NCI-H2196 treated with DMSO at 0.1 percent for 48 hours (cell line): ENCODE measurements at regions not wholly inside any gene's neighbourhood (a gene's known extent, or its start where the extent isn't known, plus 50 kb on each side); places are given as distances from the start of the nearest gene placed in this dataset.
"Not testable (repeated sequence)": the region's sequence is repeated elsewhere in the genome, so short reads cannot be mapped to it uniquely, and the experiment has no call there.

Source experiments
- DNase-seq: peaks from one replicate; lab custom pipeline; 2025; ENCODE audit not compliant: unreplicated experiment; lab: John Stamatoyannopoulos, UW

DNA sequence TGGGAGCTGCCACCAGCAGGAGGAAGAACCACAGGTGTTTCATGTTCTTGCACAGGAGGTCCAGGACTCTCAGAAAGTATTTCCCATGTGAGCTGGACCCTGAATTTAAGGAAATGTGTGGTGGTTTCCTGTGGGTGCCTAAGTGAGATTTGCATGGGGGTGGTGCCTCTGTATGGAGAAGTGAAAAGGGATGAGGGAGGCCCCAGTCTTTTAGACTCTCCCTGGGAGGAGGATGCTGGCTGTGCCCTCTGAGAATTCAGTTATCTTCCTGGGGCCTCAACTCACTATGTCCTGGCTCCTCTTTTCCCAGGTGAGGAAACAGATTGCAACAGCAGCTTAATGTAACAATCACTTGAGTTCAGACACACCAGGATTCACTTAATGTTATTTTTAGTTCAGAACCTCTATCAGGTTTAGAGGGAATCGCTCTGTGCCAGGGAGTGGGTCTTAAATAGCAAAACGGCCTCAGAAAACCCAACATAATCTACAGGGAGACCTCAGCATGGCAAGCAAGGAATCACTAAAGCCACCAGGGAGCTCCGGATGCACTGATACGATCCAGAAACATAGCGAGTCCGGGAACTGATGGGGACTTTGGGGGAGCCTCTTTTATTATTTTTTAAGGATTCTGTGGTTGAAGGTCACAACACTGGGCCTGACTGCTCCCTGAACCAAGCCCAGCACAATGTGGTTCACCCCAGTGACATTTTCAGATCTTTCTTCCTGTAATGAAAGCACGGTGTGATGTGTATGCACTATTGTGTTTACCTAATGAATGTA, 823.5 kb downstream of the TMEM121 start:
- not testable (repeated sequence) for DNase-seq

- not testable (repeated sequence) for DNase-seq
These were observed 828.8 kb downstream of the TMEM121 start for GRCh38 chr14:106355007-106355791.

DNA sequence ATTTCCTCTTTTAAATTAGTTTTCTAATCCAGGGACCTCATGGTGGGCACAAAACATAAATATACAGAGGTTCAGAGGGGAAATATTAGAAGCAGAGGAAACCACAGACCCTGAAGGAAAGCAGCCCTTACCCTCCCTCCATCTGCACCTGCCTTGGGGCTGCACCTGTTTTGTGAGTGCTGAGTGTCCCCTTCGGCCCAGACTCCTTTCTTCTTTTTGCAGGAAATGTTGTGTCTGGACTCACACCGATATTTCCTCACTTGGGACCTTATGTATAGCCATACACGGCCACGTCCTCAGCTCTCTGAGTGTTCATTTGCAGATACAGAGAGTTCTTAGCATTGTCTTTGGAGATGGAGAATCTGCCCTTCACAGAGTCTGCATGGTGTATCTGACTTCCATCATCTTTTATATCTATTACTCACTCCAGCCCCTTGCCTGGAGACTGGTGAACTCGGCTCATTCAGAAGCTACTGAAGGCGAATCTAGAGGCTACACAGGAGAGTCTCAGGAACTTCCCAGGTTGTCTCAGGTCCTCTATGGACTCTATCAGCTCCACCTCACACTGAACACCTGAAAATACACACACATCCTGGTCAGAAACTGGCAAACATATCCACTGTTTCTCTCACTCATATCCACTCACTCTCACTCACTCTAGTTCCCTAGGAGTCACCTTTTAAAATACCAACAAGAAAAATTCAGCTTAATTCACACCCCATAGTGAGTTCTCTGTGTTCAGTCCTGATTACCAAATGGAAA, 829.7 kb downstream of the TMEM121 start:
- DNase-seq: not testable (repeated sequence)

DNA sequence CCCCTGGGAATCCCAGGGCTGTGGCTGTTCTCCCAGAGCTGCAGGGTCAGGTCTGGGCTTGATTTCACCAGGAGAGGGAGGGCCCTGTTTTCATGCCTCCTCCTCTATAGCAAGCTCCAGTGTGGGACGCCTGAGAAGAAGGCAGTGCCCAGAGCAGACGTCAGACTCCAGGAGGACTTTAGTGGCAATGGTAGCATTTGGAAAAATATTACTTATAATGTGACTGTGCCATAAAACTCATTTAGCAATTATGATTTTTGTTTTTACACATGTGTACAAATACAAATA, 830.2 kb downstream of the TMEM121 start:
- DNase-seq: not testable (repeated sequence)

DNA sequence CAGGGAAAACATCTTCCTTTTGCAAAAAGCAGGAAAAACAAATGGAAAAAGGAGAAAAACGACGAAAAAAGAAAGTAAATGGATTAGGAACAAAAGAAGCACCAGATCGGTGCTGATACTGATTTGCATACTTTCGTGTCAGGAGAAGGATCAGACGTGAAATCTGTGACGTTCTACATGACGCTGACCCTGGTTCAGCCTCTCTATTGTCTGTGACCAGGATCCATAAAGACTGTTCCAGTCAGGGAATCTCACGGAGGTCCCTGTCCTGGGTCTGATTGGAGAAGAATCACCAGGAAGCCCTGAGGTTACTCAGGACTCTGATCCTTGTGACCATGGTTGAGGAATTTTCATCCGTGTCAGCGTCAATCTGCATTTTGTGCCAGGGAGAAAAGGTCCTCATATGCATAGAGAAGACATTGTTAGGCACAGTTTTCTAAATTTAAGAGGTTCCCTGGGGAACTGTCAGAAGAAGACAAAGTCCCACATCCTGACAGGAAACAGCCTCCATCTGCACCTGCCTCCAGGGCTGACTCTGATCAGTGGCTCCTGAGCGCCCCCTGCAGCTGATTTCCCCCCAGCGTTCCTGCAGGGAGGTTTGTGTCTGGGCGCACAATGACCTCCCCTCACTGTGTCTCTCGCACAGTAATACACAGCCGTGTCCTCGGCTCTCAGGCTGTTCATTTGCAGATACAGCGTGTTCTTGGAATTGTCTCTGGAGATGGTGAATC, 832.9 kb downstream of the TMEM121 start:
- not testable (repeated sequence) for DNase-seq

DNA sequence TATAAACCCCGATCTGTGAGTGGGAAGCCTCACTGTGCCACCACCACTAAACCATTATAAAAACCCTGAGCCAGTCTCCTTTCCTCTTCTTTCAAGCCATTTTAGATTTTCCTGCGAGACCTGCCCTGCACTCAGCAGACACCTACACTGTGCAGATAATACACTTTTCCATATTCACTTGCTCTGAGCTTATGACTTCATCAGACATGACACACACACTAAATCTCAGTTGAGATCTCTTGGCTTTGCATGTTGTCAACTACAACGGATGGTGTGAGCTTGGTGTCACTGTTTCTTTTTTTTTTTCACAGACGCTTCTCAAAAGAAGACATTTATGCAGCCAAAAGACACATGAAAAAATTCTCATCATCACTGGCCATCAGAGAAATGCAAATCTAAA, 839.0 kb downstream of the TMEM121 start:
- DNase-seq: not testable (repeated sequence)

GRCh38 chr14:106365894-106366293, 839.5 kb downstream of the TMEM121 start:
- not testable (repeated sequence) for DNase-seq

DNA sequence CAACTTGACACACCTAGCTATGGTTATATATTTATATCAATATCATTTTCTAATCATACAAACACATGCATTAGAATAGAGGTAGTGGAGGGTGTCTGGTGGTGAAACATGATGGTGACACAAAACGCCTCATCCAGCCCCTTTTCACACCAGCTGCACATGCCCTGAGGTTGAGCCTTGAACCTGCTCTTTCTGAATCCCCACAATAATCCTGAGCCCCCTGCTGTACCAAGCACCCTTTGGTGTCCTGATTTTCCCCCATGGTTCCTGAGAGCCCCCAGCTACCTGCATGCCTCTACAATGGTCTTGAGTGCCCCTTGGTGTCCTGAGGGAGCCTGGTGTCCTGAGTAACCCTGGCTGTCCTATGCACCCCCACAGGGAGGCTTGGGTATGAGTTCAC, 840.6 kb downstream of the TMEM121 start:
- not testable (repeated sequence) for DNase-seq

GRCh38 chr14:106369456-106369855, 843.1 kb downstream of the TMEM121 start:
- not testable (repeated sequence) for DNase-seq

GRCh38 chr14:106372870-106373652, 846.7 kb downstream of the TMEM121 start:
- peak; percentile 1 for DNase-seq

GRCh38 chr14:106373653-106374110, 847.3 kb downstream of the TMEM121 start:
- DNase-seq: not testable (repeated sequence)

DNA sequence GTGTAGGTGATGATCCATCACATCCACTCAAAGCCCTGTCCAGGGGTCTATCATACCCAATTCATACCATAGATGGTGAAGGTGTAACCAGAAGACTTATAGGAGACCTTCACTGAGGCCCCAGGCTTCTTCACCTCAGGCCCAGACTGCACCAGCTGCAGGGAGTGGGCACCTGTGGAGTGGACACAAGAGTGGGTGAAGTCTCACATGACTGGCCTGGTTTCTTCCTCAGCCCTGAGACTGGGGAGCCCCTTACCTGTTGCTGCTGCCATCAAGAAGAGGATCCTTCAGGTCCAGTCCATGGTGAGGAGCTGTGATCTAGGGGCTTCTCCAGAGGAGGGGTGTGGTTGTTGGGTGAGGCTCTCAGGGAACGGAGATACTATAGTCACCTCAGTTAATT, 851.0 kb downstream of the TMEM121 start:
- no peak for DNase-seq

- no peak for DNase-seq
These were observed 851.8 kb downstream of the TMEM121 start for GRCh38 chr14:106378191-106378590.

DNA sequence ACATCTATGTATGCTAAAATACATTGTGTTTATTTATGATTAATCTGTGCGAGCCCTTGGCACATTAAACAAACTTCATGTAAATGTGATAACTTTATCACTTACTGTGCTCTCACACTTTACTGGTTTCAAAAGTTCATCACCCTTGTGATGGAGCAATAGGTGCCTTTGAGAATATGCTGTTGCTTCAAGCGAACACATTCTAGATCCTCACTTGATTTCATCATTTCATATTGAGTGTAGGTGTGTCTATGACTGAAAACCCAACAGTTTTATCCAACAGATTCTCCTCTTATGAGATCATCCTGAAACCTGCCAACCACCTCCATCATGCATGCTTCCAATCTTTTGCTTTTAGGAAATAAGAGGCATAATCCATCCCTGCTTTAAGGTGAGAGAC, 854.4 kb downstream of the TMEM121 start:
- no peak for DNase-seq

GRCh38 chr14:106389186-106389585, 862.8 kb downstream of the TMEM121 start:
- not testable (repeated sequence) for DNase-seq

GRCh38 chr14:106390401-106390800, 864.0 kb downstream of the TMEM121 start:
- DNase-seq: no peak

DNA sequence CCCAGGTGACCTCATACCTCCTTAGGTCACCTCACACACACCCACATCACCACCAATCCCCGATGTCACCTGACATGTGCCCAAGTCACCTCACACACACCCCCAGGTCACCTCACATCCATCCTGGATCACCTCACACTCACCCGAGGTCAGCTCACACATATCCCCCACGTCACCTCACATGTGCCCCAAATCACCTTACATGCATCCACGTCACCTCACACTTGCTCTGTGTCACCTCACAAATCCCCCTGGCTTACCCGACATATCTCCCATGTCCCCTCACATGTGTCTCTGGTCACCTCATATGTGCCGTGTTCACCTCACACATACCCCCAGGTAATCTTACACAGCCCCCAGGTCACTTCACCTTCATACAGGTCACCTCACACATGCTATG, 864.6 kb downstream of the TMEM121 start:
- DNase-seq: no peak

DNA sequence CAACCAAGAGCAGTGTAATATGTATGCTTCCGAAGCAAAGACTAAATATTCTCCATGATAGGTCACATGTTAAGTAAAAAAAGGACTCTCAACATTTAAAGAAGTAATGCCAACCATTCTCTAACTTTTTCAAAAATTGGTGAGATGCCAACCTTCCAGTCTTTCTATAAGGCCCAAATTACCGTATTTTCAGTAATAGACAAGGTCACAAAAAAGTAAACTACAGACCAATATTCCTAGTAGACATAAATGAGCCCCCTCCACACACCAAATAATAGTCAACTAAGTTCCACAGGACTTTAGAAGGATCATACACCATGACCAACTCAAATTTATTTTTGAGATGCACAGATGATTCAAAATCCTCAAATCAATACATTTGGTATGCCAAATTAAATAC, 867.4 kb downstream of the TMEM121 start:
- no peak for DNase-seq

DNA sequence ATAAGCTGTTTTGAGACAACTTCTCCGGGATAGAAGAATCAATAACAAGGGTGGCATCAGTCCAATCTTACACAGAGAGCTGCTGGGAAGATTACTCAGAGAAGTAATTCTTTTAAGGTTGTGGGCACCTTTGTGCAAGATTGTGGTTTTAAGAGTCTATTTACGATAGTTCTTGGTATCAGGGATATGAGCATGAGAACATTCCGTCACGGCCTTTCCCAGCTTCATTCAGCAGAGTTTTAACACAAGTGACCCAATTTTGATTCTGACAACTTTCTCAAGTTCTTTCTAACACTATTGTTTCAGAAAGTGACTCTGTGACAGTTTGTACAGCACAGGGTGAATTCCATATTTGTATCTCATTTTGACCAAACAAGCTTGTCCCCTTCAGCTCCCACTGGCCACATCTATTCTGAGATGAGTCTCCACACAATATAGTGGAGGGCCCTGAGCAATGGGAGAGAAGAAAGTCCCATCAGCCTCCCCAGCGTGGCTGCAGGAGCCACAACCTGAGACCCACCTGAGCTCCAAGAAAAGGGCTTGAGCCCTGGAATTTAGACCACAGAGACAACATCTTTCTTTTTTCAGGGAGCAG, 869.2 kb downstream of the TMEM121 start:
- DNase-seq: no peak

DNA sequence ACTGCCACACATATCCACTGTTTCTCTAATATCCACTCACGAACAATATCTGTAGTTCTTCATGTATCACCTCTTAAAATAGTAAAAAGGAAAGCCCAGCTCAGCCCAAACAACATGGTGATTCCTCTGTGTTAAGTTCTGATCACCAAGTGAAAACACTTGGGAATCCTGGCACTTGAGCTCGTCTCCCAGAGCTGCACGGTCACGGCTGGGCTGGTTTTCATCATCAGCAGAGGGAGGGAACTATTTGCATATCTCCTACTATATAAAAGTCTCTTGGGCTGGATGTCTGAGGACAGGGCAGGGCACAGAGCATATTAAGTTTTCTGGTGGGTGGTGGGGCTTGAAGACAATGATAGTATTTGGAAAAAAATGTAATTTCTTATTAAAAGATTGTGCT, 870.6 kb downstream of the TMEM121 start:
- DNase-seq: no peak
